Neural cell (in vitro differentiated cells): ENCODE measurements at regions not wholly inside any gene's neighbourhood (a gene's known extent, or its start where the extent isn't known, plus 50 kb on each side); places are given as distances from the start of the nearest gene placed in this dataset.

Experiments
- CTCF ChIP-seq: fragments of 450-650 bp; IDR thresholded peaks from 2 replicates; pipeline ENCODE4 v1.5.1; 2014; ENCODE audit warnings: antibody characterized with exemption, mild to moderate bottlenecking, moderate library complexity; ENCODE audit not compliant: poor library complexity, severe bottlenecking
- EP300 ChIP-seq: fragments of 450-650 bp; conservative IDR thresholded peaks from 2 replicates; pipeline ENCODE4 v1.6.1; 2014; ENCODE audit warnings: antibody characterized with exemption, mild to moderate bottlenecking, moderate library complexity; ENCODE audit not compliant: poor library complexity, severe bottlenecking
- EZH2 ChIP-seq: fragments of 200-600, 300-800 bp; shearing (Covaris generic), sonication (generic); IDR thresholded peaks from 2 replicates; pipeline ENCODE4 v1.6.1; 2014; ENCODE audit warnings: antibody characterized with exemption, low read length, borderline replicate concordance, mild to moderate bottlenecking; ENCODE audit not compliant: insufficient read depth, poor library complexity, severe bottlenecking
- MXI1 ChIP-seq: fragments of 450-650 bp; conservative IDR thresholded peaks from 2 replicates; pipeline ENCODE4 v1.6.1; 2014; ENCODE audit warnings: antibody characterized with exemption, mild to moderate bottlenecking; ENCODE audit not compliant: poor library complexity, severe bottlenecking
- POLR2AphosphoS5 ChIP-seq: IDR thresholded peaks from 2 replicates; pipeline ENCODE4 v1.6.1; 2012
- RAD21 ChIP-seq: fragments of 450-650 bp; conservative IDR thresholded peaks from 2 replicates; pipeline ENCODE4 v1.6.1; 2014; ENCODE audit warnings: antibody characterized with exemption, mild to moderate bottlenecking, moderate library complexity
- SMC3 ChIP-seq: fragments of 450-650 bp; conservative IDR thresholded peaks from 2 replicates; pipeline ENCODE4 v1.6.1; 2014; ENCODE audit warnings: antibody characterized with exemption, mild to moderate bottlenecking, moderate library complexity; ENCODE audit not compliant: poor library complexity
- TAF1 ChIP-seq: IDR thresholded peaks from 2 replicates; pipeline ENCODE4 v1.6.1; 2012; ENCODE audit warnings: low read depth

GRCh38 chr2:217271813-217272212 is 411.9 kb upstream of the TNP1 start:
- no peak for TF ChIP-seq RAD21
- TF ChIP-seq EP300 = no peak
- no peak for TF ChIP-seq CTCF
- TF ChIP-seq SMC3 = no peak
- no peak for TF ChIP-seq EZH2
- TF ChIP-seq TAF1 = no peak
- no peak for TF ChIP-seq MXI1
- TF ChIP-seq POLR2AphosphoS5 = no peak
